GM23338 (cell line): ENCODE measurements at regions not wholly inside any gene's neighbourhood (a gene's known extent, or its start where the extent isn't known, plus 50 kb on each side); places are given as distances from the start of the nearest gene placed in this dataset.

Experiments
- CREB1 ChIP-seq: fragments of 250-450 bp; sonication (Bioruptor Pico); IDR thresholded peaks from 2 replicates; pipeline ENCODE4 v1.5.0; 2020; ENCODE audit warnings: low read depth, mild to moderate bottlenecking, moderate library complexity
- JUNB ChIP-seq: IDR thresholded peaks from one replicate; pipeline ENCODE4 v1.6.1; 2016; ENCODE audit warnings: antibody characterized with exemption; ENCODE audit not compliant: unreplicated experiment
- ZNF114 ChIP-seq: fragments of 250-450 bp; sonication (Bioruptor Pico); IDR thresholded peaks from 2 replicates; pipeline ENCODE4 v1.5.0; 2020; ENCODE audit warnings: mild to moderate bottlenecking, moderate library complexity
- TF ChIP-seq, protein P1 (sequence below): fragments of 250-450 bp; sonication (Bioruptor Pico); IDR thresholded peaks from 2 replicates; pipeline ENCODE4 v1.5.0; 2020; ENCODE audit warnings: mild to moderate bottlenecking, moderate library complexity
- TF ChIP-seq, protein P2 (sequence below), 2 experiments: fragments of 200-600 bp in 1 of 2; sonication (generic) in 1 of 2; conservative IDR thresholded peaks; 2 replicates each; pipeline versions ENCODE4 v1.5.1 to v1.6.1; 2016 to 2017; ENCODE audit warnings: antibody characterized with exemption in 2 of 2, low read depth in 2 of 2, mild to moderate bottlenecking in 2 of 2, moderate library complexity in 1 of 2
- TF ChIP-seq, protein P3 (sequence below): IDR thresholded peaks from one replicate; pipeline ENCODE4 v1.6.1; 2018; ENCODE audit warnings: antibody characterized with exemption; ENCODE audit not compliant: unreplicated experiment

DNA sequence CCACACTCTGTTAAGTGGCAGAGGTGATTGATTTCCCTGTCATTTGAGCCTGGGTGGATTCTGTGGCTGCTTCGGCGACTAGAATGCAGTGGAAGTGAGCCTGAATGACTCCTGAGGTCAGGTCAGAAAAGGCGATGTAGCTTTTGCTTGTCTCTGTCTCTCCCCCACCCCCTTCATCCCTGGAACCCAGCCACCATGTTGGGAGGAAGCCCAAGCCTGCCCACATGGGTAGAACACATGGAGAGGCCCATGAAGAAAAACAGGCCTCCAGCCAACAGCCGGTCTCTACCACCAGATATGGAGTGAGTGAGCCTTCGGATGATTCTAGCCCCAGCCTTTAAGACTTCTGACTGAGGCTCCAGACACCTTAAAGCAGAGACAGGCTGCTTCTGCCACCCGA lies 181.0 kb downstream of the TFAP2C start (continued):
- TF ChIP-seq, protein P1, sequence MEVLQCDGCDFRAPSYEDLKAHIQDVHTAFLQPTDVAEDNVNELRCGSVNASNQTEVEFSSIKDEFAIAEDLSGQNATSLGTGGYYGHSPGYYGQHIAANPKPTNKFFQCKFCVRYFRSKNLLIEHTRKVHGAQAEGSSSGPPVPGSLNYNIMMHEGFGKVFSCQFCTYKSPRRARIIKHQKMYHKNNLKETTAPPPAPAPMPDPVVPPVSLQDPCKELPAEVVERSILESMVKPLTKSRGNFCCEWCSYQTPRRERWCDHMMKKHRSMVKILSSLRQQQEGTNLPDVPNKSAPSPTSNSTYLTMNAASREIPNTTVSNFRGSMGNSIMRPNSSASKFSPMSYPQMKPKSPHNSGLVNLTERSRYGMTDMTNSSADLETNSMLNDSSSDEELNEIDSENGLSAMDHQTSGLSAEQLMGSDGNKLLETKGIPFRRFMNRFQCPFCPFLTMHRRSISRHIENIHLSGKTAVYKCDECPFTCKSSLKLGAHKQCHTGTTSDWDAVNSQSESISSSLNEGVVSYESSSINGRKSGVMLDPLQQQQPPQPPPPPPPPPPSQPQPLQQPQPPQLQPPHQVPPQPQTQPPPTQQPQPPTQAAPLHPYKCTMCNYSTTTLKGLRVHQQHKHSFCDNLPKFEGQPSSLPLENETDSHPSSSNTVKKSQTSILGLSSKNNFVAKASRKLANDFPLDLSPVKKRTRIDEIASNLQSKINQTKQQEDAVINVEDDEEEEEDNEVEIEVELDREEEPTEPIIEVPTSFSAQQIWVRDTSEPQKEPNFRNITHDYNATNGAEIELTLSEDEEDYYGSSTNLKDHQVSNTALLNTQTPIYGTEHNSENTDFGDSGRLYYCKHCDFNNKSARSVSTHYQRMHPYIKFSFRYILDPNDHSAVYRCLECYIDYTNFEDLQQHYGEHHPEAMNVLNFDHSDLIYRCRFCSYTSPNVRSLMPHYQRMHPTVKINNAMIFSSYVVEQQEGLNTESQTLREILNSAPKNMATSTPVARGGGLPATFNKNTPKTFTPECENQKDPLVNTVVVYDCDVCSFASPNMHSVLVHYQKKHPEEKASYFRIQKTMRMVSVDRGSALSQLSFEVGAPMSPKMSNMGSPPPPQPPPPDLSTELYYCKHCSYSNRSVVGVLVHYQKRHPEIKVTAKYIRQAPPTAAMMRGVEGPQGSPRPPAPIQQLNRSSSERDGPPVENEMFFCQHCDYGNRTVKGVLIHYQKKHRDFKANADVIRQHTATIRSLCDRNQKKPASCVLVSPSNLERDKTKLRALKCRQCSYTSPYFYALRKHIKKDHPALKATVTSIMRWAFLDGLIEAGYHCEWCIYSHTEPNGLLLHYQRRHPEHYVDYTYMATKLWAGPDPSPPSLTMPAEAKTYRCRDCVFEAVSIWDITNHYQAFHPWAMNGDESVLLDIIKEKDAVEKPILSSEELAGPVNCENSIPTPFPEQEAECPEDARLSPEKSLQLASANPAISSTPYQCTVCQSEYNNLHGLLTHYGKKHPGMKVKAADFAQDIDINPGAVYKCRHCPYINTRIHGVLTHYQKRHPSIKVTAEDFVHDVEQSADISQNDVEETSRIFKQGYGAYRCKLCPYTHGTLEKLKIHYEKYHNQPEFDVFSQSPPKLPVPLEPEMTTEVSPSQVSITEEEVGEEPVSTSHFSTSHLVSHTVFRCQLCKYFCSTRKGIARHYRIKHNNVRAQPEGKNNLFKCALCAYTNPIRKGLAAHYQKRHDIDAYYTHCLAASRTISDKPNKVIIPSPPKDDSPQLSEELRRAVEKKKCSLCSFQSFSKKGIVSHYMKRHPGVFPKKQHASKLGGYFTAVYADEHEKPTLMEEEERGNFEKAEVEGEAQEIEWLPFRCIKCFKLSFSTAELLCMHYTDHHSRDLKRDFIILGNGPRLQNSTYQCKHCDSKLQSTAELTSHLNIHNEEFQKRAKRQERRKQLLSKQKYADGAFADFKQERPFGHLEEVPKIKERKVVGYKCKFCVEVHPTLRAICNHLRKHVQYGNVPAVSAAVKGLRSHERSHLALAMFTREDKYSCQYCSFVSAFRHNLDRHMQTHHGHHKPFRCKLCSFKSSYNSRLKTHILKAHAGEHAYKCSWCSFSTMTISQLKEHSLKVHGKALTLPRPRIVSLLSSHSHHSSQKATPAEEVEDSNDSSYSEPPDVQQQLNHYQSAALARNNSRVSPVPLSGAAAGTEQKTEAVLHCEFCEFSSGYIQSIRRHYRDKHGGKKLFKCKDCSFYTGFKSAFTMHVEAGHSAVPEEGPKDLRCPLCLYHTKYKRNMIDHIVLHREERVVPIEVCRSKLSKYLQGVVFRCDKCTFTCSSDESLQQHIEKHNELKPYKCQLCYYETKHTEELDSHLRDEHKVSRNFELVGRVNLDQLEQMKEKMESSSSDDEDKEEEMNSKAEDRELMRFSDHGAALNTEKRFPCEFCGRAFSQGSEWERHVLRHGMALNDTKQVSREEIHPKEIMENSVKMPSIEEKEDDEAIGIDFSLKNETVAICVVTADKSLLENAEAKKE (CRISPR knock-in tag), result no peak
- TF ChIP-seq, protein P2, sequence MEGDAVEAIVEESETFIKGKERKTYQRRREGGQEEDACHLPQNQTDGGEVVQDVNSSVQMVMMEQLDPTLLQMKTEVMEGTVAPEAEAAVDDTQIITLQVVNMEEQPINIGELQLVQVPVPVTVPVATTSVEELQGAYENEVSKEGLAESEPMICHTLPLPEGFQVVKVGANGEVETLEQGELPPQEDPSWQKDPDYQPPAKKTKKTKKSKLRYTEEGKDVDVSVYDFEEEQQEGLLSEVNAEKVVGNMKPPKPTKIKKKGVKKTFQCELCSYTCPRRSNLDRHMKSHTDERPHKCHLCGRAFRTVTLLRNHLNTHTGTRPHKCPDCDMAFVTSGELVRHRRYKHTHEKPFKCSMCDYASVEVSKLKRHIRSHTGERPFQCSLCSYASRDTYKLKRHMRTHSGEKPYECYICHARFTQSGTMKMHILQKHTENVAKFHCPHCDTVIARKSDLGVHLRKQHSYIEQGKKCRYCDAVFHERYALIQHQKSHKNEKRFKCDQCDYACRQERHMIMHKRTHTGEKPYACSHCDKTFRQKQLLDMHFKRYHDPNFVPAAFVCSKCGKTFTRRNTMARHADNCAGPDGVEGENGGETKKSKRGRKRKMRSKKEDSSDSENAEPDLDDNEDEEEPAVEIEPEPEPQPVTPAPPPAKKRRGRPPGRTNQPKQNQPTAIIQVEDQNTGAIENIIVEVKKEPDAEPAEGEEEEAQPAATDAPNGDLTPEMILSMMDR (conservative IDR thresholded peaks at IDR 0.05; ENCODE audit: low read depth in 2 of 2), result no peak
- TF ChIP-seq ZNF114, result no peak
- no peak for TF ChIP-seq JUNB
- TF ChIP-seq CREB1 (CRISPR knock-in tag), result no peak
- TF ChIP-seq, protein P3, sequence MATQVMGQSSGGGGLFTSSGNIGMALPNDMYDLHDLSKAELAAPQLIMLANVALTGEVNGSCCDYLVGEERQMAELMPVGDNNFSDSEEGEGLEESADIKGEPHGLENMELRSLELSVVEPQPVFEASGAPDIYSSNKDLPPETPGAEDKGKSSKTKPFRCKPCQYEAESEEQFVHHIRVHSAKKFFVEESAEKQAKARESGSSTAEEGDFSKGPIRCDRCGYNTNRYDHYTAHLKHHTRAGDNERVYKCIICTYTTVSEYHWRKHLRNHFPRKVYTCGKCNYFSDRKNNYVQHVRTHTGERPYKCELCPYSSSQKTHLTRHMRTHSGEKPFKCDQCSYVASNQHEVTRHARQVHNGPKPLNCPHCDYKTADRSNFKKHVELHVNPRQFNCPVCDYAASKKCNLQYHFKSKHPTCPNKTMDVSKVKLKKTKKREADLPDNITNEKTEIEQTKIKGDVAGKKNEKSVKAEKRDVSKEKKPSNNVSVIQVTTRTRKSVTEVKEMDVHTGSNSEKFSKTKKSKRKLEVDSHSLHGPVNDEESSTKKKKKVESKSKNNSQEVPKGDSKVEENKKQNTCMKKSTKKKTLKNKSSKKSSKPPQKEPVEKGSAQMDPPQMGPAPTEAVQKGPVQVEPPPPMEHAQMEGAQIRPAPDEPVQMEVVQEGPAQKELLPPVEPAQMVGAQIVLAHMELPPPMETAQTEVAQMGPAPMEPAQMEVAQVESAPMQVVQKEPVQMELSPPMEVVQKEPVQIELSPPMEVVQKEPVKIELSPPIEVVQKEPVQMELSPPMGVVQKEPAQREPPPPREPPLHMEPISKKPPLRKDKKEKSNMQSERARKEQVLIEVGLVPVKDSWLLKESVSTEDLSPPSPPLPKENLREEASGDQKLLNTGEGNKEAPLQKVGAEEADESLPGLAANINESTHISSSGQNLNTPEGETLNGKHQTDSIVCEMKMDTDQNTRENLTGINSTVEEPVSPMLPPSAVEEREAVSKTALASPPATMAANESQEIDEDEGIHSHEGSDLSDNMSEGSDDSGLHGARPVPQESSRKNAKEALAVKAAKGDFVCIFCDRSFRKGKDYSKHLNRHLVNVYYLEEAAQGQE, result no peak
